ENCODE measurements at regions not wholly inside any gene's neighbourhood (a gene's known extent, or its start where the extent isn't known, plus 50 kb on each side); places are given as distances from the start of the nearest gene placed in this dataset.

- TF ChIP-seq CTCF (IDR thresholded peaks at IDR 0.05) = no peak
- no peak for TF ChIP-seq POLR2A (IDR thresholded peaks at IDR 0.05)
Observed at GRCh38 chr2:157181234-157181633, 76.3 kb upstream of the GALNT5 start.
